GM19328 (cell line): ENCODE measurements at regions not wholly inside any gene's neighbourhood (a gene's known extent, or its start where the extent isn't known, plus 50 kb on each side); places are given as distances from the start of the nearest gene placed in this dataset.

Source experiments
- ATAC-seq: cut with Tn5 transposase; IDR thresholded peaks from one replicate; pipeline ENCODE4 v1.9.1; 2021; ENCODE audit warnings: mild to moderate bottlenecking, moderate library complexity; ENCODE audit not compliant: unreplicated experiment

- no peak for ATAC-seq
Observed at GRCh38 chr10:36087006-36088005, 445.2 kb upstream of the FZD8 start.

- no peak for ATAC-seq
Observed at GRCh38 chr10:36075196-36075595, 433.1 kb upstream of the FZD8 start.

GRCh38 chr10:36073796-36074345 is 431.8 kb upstream of the FZD8 start:
- ATAC-seq, result no peak

GRCh38 chr10:36068542-36068941 is 426.4 kb upstream of the FZD8 start:
- no peak for ATAC-seq

- no peak for ATAC-seq
Observed at GRCh38 chr10:36067748-36068147, 425.7 kb upstream of the FZD8 start.

- no peak for ATAC-seq
Observed at GRCh38 chr10:36066850-36067249, 424.8 kb upstream of the FZD8 start.

- ATAC-seq, result no peak
Observed at GRCh38 chr10:36066102-36066501, 424.0 kb upstream of the FZD8 start.

GRCh38 chr10:36063396-36063795 is 421.3 kb upstream of the FZD8 start:
- no peak for ATAC-seq

GRCh38 chr10:36057731-36058130 is 415.6 kb upstream of the FZD8 start:
- no peak for ATAC-seq

GRCh38 chr10:36057180-36057579 is 415.1 kb upstream of the FZD8 start:
- ATAC-seq, result no peak

GRCh38 chr10:36053775-36054174 is 411.7 kb upstream of the FZD8 start:
- ATAC-seq, result no peak

GRCh38 chr10:36053271-36053670 is 411.2 kb upstream of the FZD8 start:
- no peak for ATAC-seq

- no peak for ATAC-seq
Observed at GRCh38 chr10:36051500-36051991, 409.4 kb upstream of the FZD8 start.

GRCh38 chr10:36050763-36051499 is 408.8 kb upstream of the FZD8 start:
- ATAC-seq, result no peak

- no peak for ATAC-seq
Observed at GRCh38 chr10:36048780-36049179, 406.7 kb upstream of the FZD8 start.

- ATAC-seq, result no peak
Observed at GRCh38 chr10:36048236-36048635, 406.1 kb upstream of the FZD8 start.

- no peak for ATAC-seq
Observed at GRCh38 chr10:36042135-36042534, 400.0 kb upstream of the FZD8 start.

GRCh38 chr10:36038316-36038955 is 396.3 kb upstream of the FZD8 start:
- no peak for ATAC-seq

GRCh38 chr10:36036137-36036536 is 394.0 kb upstream of the FZD8 start:
- ATAC-seq, result no peak

- no peak for ATAC-seq
Observed at GRCh38 chr10:36033808-36034207, 391.7 kb upstream of the FZD8 start.

- no peak for ATAC-seq
Observed at GRCh38 chr10:36030516-36030915, 388.4 kb upstream of the FZD8 start.
